ENCODE measurements at regions not wholly inside any gene's neighbourhood (a gene's known extent, or its start where the extent isn't known, plus 50 kb on each side); places are given as distances from the start of the nearest gene placed in this dataset.
"Not testable (repeated sequence)": the region's sequence is repeated elsewhere in the genome, so short reads cannot be mapped to it uniquely, and the experiment has no call there.

DNA sequence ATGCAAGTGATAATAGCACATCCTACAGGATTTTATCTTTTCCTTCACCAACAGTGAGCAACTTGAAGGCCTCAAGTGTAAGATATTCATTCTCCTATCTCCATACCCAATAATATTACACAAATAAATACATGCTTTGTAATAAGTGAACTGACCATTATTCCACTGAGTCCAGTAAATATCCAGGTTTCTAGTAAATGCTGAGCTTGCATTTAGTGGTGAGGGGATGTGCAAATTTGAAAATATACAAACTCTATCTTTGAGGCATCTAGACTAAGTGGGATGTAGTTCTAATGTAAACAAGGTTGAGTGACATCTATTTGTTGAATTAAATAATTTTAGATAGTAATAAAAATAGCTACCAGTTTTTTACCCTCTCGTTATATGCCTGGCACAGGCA, 587.6 kb upstream of the IL12A start:
- no peak for DNase-seq

- not testable (repeated sequence) for DNase-seq
Observed at GRCh38 chr3:159409711-159410110, 578.9 kb upstream of the IL12A start.

- no peak for DNase-seq
Observed at GRCh38 chr3:159413319-159413718, 575.3 kb upstream of the IL12A start.

- no peak for DNase-seq
Observed at GRCh38 chr3:159416856-159417255, 571.8 kb upstream of the IL12A start.

DNA sequence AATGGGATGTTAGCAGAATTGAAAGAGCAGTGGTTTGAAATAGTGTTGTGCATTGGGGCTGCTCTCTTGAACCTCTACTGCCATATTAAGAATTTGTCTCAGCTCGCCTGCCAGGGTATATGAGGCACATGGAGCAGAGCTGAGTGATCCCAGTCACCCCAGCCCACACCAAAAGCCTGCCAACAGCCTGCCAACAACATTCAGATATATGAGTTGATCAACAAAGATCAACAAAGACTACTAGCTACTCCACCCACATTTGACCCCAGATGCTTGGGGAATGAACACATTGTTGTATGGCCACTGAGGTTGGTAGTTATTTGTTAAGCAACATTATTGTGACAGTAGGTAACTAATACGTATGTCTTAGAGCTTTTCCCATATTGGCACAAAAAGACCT, 570.9 kb upstream of the IL12A start:
- no peak for DNase-seq

GRCh38 chr3:159418571-159419526, 569.8 kb upstream of the IL12A start:
- DNase-seq: no peak

DNA sequence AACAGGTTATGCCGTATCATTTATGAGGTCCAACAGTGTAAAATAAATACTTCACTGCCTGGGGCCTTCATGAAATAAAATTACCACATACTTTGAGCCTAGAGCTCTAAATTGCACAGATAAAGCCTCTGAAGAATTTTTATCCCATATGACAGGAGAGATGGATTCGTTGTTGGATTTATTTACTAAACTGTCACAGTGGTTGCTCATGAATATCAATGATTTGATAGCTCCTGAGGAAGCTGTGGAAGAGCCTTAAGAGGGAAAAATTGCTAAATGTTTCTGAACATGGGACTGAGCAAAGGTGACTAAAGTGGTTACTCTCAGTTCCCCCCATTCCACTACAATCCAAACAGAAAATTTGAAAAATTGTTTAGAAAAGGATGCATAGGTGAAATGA, 558.9 kb upstream of the IL12A start:
- DNase-seq: no peak

- no peak for DNase-seq
Observed at GRCh38 chr3:159432682-159433340, 555.8 kb upstream of the IL12A start.

GRCh38 chr3:159439346-159439745, 549.3 kb upstream of the IL12A start:
- DNase-seq: no peak

GRCh38 chr3:159441279-159441678, 547.4 kb upstream of the IL12A start:
- no peak for DNase-seq

GRCh38 chr3:159443266-159443665, 545.4 kb upstream of the IL12A start:
- DNase-seq: no peak

DNA sequence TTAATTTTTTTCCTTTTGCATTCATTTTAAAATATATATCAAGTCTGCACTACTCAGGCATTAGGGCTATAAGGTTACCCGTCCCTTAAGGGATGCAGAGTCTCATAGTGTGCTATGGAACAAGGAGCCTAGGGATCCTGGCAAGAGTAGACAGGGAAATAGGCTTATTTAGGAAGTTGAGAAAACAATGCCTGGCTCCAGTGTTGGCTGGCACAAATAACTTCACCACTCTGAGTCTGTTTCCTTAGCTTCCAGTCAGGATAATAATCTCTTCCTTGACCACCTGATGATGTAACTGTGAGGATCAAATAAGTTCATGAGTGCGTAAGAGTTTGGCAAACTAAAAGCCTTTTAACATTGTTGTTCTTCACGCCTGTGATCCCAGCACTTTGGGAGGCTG, 540.8 kb upstream of the IL12A start:
- DNase-seq: no peak

GRCh38 chr3:159448902-159449301, 539.7 kb upstream of the IL12A start:
- DNase-seq: no peak

- DNase-seq: no peak
Observed at GRCh38 chr3:159451067-159451466, 537.6 kb upstream of the IL12A start.

DNA sequence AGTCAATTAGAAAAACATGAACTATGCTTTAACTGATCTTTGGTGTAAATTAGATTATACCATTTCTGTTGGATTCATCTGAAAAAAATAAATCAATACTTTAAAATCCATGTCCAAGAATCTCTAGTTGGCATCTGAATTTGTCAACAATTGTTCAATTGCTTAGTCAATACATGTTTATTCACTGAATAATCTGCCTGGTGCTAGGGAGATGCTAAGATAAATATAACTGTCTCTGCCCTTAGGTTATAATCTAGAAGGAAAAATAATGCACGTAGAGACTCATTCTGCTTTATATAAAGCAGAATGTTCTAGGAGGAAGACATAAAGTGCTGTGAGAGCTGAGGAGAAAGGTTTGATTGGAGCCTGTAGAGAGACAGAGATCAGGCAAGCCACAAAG, 537.2 kb upstream of the IL12A start:
- no peak for DNase-seq

DNA sequence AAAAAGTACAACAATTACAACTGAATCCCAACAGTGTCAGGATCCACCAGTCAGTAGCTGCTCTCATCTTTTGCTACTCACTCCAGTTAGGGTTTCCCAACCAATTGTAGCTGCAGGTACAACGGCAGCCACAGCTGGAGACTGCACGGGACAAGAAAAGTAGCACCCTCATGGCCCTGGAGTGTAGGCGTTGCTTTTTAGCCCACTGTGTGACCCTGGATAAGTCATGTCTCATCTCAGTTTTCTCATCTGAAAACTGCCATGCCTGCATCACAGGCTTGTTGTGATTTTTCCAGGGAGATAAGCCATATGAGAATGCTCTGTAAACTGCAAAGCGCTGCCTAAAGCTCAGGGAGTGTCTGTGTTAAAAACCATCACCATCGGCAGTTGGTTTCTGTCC, 535.6 kb upstream of the IL12A start:
- DNase-seq: no peak

- DNase-seq: no peak
Observed at GRCh38 chr3:159453945-159454344, 534.7 kb upstream of the IL12A start.

- no peak for DNase-seq
Observed at GRCh38 chr3:159455741-159456181, 532.9 kb upstream of the IL12A start.

DNA sequence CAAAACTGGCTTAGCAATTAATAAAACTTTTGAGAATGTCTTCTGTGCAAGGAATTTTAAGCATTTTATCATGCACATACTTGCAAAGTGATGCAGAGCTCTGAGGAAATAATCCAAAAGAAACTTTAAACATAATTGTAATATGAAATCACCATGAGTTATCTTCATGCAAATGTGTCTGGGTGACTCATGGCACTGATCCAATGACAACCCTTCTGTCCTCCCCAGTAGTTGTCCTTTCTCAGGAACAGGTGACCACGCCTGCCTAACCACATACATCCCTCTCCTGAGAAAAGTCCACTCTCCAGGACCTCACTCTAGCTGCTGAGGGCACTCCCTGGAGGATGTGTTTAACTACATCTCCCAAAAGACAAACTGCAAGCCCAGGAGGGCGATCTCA, 530.6 kb upstream of the IL12A start:
- DNase-seq: no peak

DNA sequence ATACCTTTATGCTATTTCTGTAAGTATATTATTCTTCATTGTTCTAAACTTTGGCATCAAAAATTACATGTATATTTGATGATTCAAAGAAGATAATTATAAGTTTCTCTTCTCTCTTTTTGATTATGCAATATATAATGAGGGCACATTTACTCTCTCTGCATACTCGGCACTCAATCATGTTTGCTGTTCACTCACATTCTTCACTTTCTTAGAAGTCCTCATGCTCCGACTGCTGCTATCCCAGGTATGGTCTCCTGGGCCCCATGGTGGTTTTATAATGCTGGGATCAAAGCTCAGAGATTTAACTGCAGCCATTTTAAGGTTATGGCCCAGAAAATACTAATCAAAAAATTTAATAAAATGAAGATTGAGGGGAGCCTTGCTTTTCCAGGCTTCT, 529.7 kb upstream of the IL12A start:
- DNase-seq: no peak

GRCh38 chr3:159472611-159473010, 516.0 kb upstream of the IL12A start:
- no peak for DNase-seq

GRCh38 chr3:159473206-159473605, 515.4 kb upstream of the IL12A start:
- DNase-seq: no peak

GRCh38 chr3:159480046-159480445, 508.6 kb upstream of the IL12A start:
- DNase-seq: no peak

DNA sequence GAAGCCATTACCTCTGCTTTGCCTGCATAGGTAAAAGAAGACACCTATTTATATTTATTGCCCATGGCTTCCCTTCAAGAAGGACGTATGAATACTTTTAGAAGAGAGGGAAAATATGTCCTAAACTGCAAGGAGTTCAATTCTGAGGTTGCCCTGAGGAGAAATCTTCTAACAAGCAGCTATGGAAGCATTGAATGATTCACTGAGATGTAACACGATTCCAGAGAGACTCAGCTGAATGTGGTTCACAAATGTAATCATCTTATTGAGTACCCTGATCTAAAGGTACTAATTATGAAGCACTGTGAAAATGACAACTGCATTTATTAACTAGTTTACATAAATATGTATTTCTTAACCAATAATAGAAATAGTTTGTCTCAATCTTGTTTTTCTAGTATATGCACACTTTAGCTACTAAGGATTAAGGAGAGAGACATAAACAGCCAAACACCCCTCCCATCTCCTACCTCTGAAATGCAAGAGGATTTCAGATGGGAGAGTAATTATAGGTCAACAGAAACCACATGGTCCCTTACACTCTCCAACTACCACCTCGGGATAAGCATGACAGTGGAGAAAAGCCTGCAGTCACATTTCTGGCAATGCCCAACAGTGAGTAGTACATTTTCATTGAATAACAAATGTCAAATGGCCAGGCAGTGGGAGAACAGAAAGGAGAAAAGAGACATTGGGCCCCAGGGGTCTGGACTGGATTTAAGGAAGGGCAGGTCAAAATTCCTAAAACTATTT, 506.2 kb upstream of the IL12A start:
- no peak for DNase-seq
